Keratinocyte (primary cell): ENCODE measurements at regions not wholly inside any gene's neighbourhood (a gene's known extent, or its start where the extent isn't known, plus 50 kb on each side); places are given as distances from the start of the nearest gene placed in this dataset.

Experiments
- DNase-seq: peaks from one replicate; pipeline ENCODE4 v3.0.0-alpha.2; 2011; ENCODE audit warnings: low read depth, missing footprints, low spot score
- FAIRE-seq: peaks from 2 replicates; lab custom pipeline; 2011; peaks lifted over from hg19 to GRCh38; lab: Jason Lieb, UNC
- H2AFZ ChIP-seq: 2 replicates; pipeline ENCODE4 v1.6.0; 2012; ENCODE audit warnings: low read length, control low read depth, inconsistent platforms; ENCODE audit not compliant: control insufficient read depth
- H3K27ac ChIP-seq: 2 replicates; pipeline ENCODE4 v1.5.1; 2011; ENCODE audit warnings: low read length; ENCODE audit not compliant: control insufficient read depth, insufficient read depth
- H3K27me3 ChIP-seq: 3 replicates; pipeline ENCODE4 v1.6.0; 2011; ENCODE audit warnings: low read length; ENCODE audit not compliant: control insufficient read depth, insufficient read depth; ENCODE audit errors: extremely low read depth
- H3K36me3 ChIP-seq, 2 experiments: 2 replicates in 1 of 2; 3 replicates in 1 of 2; pipeline ENCODE4 v1.5.1; 2011; ENCODE audit warnings: low read length in 2 of 2, mild to moderate bottlenecking in 1 of 2; ENCODE audit not compliant: control insufficient read depth in 2 of 2, insufficient read depth in 2 of 2; ENCODE audit errors: extremely low read depth in 1 of 2
- H3K4me1 ChIP-seq: 3 replicates; pipeline ENCODE4 v1.5.1; 2011; ENCODE audit warnings: low read length; ENCODE audit not compliant: control insufficient read depth, insufficient read depth; ENCODE audit errors: extremely low read depth
- H3K4me2 ChIP-seq: 3 replicates; pipeline ENCODE4 v1.6.0; 2011; ENCODE audit warnings: low read depth, low read length; ENCODE audit not compliant: control insufficient read depth, insufficient read depth; ENCODE audit errors: extremely low read depth
- H3K4me3 ChIP-seq, 3 experiments: fragments of 200-600 bp in 1 of 3; sonication (generic) in 1 of 3; 2 replicates in 2 of 3; 3 replicates in 1 of 3; pipeline ENCODE4 v1.5.1; 2011 to 2016; ENCODE audit warnings: low read length in 3 of 3, mild to moderate bottlenecking in 3 of 3, control low read depth in 2 of 3, inconsistent platforms in 1 of 3, low read depth in 1 of 3, mixed read lengths in 1 of 3, mixed run types in 1 of 3, moderate library complexity in 1 of 3; ENCODE audit not compliant: control insufficient read depth in 2 of 3, insufficient read depth in 2 of 3; ENCODE audit errors: extremely low read depth in 1 of 3
- H3K79me2 ChIP-seq: 2 replicates; pipeline ENCODE4 v1.6.0; 2012; ENCODE audit warnings: low read length; ENCODE audit not compliant: control insufficient read depth, insufficient read depth
- H3K9ac ChIP-seq: 3 replicates; pipeline ENCODE4 v1.6.0; 2011; ENCODE audit warnings: low read length; ENCODE audit not compliant: control insufficient read depth, insufficient read depth; ENCODE audit errors: extremely low read depth
- H3K9me1 ChIP-seq: 3 replicates; pipeline ENCODE4 v1.6.0; 2011; ENCODE audit warnings: low read length; ENCODE audit not compliant: control insufficient read depth, insufficient read depth; ENCODE audit errors: extremely low read depth
- H3K9me3 ChIP-seq: 2 replicates; pipeline ENCODE4 v1.5.1; 2012; ENCODE audit warnings: low read depth, low read length; ENCODE audit not compliant: control insufficient read depth
- H4K20me1 ChIP-seq: 3 replicates; pipeline ENCODE4 v1.6.0; 2011; ENCODE audit warnings: low read length; ENCODE audit not compliant: control insufficient read depth, insufficient read depth; ENCODE audit errors: extremely low read depth
- EZH2 ChIP-seq: IDR thresholded peaks from one replicate; pipeline ENCODE4 v1.6.1; 2012; ENCODE audit warnings: inconsistent platforms, mild to moderate bottlenecking, low read length, moderate library complexity
- dilution Hi-C: fragments of 300-500 bp; cut with MboI; formaldehyde crosslinking; loops from one replicate; pipeline ENCODE4 v1.7.0; 2020; ENCODE audit warnings: low sequenced_read_pairs; ENCODE audit not compliant: extremely low pct_ligation_motif_present
- TF ChIP-seq, protein P1 (sequence below), 3 experiments: IDR thresholded peaks in 1 of 3; conservative IDR thresholded peaks in 1 of 3; optimal IDR thresholded peaks in 1 of 3; 2 replicates in 2 of 3; 3 replicates in 1 of 3; pipeline versions ENCODE3 to v1.5.1; 2011; ENCODE audit warnings: low read length in 3 of 3, mild to moderate bottlenecking in 3 of 3, moderate library complexity in 2 of 3, control low read depth in 1 of 3, inconsistent platforms in 1 of 3; ENCODE audit not compliant: insufficient read depth in 2 of 3; ENCODE audit errors: extremely low read depth in 1 of 3

DNA sequence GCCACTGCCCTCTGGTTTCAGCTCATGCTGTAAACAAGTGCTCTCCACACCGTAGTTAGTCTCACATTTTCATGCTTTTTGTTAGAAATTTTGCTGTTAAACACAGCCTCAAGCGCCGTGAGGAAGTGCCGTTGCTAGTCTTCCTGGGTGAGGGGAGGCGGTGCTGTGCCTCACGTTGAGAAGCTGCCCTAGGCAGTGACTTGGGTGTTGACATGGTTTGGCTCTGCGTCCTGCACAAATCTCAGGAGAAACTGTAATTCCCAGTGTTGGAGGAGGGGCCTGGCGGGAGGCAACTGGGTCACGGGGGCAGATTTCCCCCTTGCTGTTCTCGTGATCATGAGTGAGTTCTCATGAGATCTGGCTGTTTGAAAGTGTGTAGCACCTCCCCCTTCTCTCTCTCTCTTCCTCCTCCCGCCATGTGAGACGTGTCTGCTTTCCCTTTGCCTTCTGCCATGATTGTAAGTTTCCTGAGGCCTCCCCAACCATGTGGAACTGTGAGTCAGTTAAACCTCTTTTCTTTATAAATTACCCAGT lies 95.8 kb downstream of the ERMARD start:
- DNase-seq, result no peak
- H3K9ac ChIP-seq, result no peak overlapping the region
- H3K4me1 ChIP-seq, result peaks cover 10% of the 10 kb centered on the region
- no peaks in the 10 kb centered on the region for H3K9me1 ChIP-seq
- H3K9me3 ChIP-seq, result no peaks in the 10 kb centered on the region
- dilution Hi-C loops, result loop anchor here (25.0 kb wide), 1 partner anchor 290 kb away; no protein-coding TSS in a partner anchor
- H3K79me2 ChIP-seq, result no peaks in the 10 kb centered on the region
- H4K20me1 ChIP-seq, result no peaks in the 10 kb centered on the region
- no peak for FAIRE-seq
- H3K27ac ChIP-seq, result no peak overlapping the region
- TF ChIP-seq, protein P1, sequence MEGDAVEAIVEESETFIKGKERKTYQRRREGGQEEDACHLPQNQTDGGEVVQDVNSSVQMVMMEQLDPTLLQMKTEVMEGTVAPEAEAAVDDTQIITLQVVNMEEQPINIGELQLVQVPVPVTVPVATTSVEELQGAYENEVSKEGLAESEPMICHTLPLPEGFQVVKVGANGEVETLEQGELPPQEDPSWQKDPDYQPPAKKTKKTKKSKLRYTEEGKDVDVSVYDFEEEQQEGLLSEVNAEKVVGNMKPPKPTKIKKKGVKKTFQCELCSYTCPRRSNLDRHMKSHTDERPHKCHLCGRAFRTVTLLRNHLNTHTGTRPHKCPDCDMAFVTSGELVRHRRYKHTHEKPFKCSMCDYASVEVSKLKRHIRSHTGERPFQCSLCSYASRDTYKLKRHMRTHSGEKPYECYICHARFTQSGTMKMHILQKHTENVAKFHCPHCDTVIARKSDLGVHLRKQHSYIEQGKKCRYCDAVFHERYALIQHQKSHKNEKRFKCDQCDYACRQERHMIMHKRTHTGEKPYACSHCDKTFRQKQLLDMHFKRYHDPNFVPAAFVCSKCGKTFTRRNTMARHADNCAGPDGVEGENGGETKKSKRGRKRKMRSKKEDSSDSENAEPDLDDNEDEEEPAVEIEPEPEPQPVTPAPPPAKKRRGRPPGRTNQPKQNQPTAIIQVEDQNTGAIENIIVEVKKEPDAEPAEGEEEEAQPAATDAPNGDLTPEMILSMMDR (optimal IDR thresholded peaks at IDR 0.05 in 1 of 3, IDR thresholded peaks at IDR 0.05 in 1 of 3, conservative IDR thresholded peaks at IDR 0.05 in 1 of 3; ENCODE audit: extremely low read depth in 1 of 3, insufficient read depth in 2 of 3, low read length in 3 of 3), result no peak
- TF ChIP-seq EZH2, result no peak
- H3K27me3 ChIP-seq, result peaks cover 13% of the 10 kb centered on the region
- no peak overlapping the region for H2AFZ ChIP-seq
- H3K4me2 ChIP-seq, result no peak overlapping the region
- no peaks in the 10 kb centered on the region for H3K36me3 ChIP-seq
- H3K4me3 ChIP-seq, result no peak overlapping the region

DNA sequence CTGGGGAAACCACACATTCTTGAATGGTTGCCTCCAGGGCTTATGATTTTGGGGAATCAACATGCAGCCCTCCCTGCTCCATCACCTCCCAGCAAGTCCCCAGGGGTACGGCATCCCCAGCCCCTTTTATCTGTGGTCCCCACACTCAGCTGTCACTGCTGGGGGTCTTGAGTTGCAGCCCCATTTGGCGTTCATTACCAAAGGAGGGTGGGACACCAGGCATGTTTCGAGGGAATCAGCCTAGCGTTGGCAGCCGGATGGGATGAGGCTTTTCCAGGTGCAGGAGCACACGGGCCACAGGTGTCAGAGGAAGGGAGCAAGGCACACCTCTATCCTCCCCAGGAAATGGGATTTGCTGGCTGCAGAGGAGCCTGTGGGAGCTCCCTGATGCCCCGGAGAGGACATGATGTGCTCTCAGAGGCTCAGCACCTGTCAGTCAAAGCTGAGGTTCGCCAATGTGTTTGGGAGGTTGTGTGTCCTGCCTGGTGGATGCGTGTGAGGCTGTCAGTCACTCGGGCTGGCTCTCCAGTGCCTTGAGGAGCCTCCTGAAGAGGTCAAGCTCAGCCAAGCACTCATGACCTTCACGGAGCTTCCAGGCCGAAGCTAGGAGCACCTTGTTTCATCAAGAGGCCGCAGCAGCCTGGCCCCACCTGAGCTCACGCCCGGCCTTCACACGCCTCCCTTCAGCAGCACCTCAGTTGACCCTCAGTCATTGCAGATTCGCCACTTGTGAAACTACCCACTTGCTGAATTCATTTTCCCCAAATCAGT lies 95.0 kb downstream of the ERMARD start:
- no peaks in the 10 kb centered on the region for H3K36me3 ChIP-seq
- dilution Hi-C loops, result loop anchor here (25.0 kb wide), 1 partner anchor 291 kb away; no protein-coding TSS in a partner anchor
- no peak overlapping the region for H3K27ac ChIP-seq
- FAIRE-seq (no peak), DNase-seq (no peak)
- peaks cover 2% of the 10 kb centered on the region for H3K4me1 ChIP-seq
- no peak overlapping the region for H3K4me3 ChIP-seq
- H3K79me2 ChIP-seq, result no peaks in the 10 kb centered on the region
- peaks cover 17% of the 10 kb centered on the region for H3K27me3 ChIP-seq
- no peak overlapping the region for H3K4me2 ChIP-seq
- H2AFZ ChIP-seq, result no peak overlapping the region
- no peaks in the 10 kb centered on the region for H3K9me3 ChIP-seq
- H3K9me1 ChIP-seq, result no peaks in the 10 kb centered on the region
- TF ChIP-seq, protein P1 (optimal IDR thresholded peaks at IDR 0.05 in 1 of 3, IDR thresholded peaks at IDR 0.05 in 1 of 3, conservative IDR thresholded peaks at IDR 0.05 in 1 of 3; ENCODE audit: extremely low read depth in 1 of 3, insufficient read depth in 2 of 3, low read length in 3 of 3), result no peak
- no peak for TF ChIP-seq EZH2
- no peaks in the 10 kb centered on the region for H4K20me1 ChIP-seq
- no peak overlapping the region for H3K9ac ChIP-seq
